ENCODE measurements at regions not wholly inside any gene's neighbourhood (a gene's known extent, or its start where the extent isn't known, plus 50 kb on each side); places are given as distances from the start of the nearest gene placed in this dataset.

GRCh38 chr4:155610143-155610542 is 56.5 kb upstream of the GUCY1A1 start:
- no peak overlapping the region for H3K4me3 Mint-ChIP-seq (ENCODE audit: low read depth)
- H3K9me3 Mint-ChIP-seq (ENCODE audit: low read depth), result no peaks in the 10 kb centered on the region
- no peaks in the 10 kb centered on the region for H3K36me3 Mint-ChIP-seq (ENCODE audit: insufficient read depth)
- TF ChIP-seq CTCF (IDR thresholded peaks at IDR 0.05; ENCODE audit: unreplicated experiment), result no peak
- H3K27me3 Mint-ChIP-seq, result no peaks in the 10 kb centered on the region
- no peak overlapping the region for H3K27ac Mint-ChIP-seq
- H3K4me1 Mint-ChIP-seq (ENCODE audit: low read depth), result peaks cover 3% of the 10 kb centered on the region
- DNase-seq (ENCODE audit: low spot score, unreplicated experiment), result no peak

- DNase-seq (ENCODE audit: low spot score, unreplicated experiment), result no peak
- TF ChIP-seq CTCF (IDR thresholded peaks at IDR 0.05; ENCODE audit: unreplicated experiment), result no peak
- Mint-ChIP-seq H3K9me3 (ENCODE audit: low read depth) (no peaks in the 10 kb centered on the region), H3K36me3 (ENCODE audit: insufficient read depth) (no peaks in the 10 kb centered on the region), H3K4me1 (ENCODE audit: low read depth) (no peaks in the 10 kb centered on the region), H3K27me3 (no peaks in the 10 kb centered on the region), H3K27ac (no peak overlapping the region), H3K4me3 (ENCODE audit: low read depth) (no peak overlapping the region)
Measured at GRCh38 chr4:155609455-155610059, 57.1 kb upstream of the GUCY1A1 start.

GRCh38 chr4:155608225-155608885 is 58.3 kb upstream of the GUCY1A1 start:
- peaks cover 1% of the 10 kb centered on the region for H3K4me1 Mint-ChIP-seq (ENCODE audit: low read depth)
- no peak for TF ChIP-seq CTCF (IDR thresholded peaks at IDR 0.05; ENCODE audit: unreplicated experiment)
- H3K27ac Mint-ChIP-seq, result no peak overlapping the region
- DNase-seq (ENCODE audit: low spot score, unreplicated experiment), result no peak
- H3K9me3 Mint-ChIP-seq (ENCODE audit: low read depth), result no peaks in the 10 kb centered on the region
- H3K27me3 Mint-ChIP-seq, result no peaks in the 10 kb centered on the region
- H3K4me3 Mint-ChIP-seq (ENCODE audit: low read depth), result no peak overlapping the region
- no peaks in the 10 kb centered on the region for H3K36me3 Mint-ChIP-seq (ENCODE audit: insufficient read depth)

- H3K9me3 Mint-ChIP-seq (ENCODE audit: low read depth), result no peaks in the 10 kb centered on the region
- H3K36me3 Mint-ChIP-seq (ENCODE audit: insufficient read depth), result no peaks in the 10 kb centered on the region
- DNase-seq (ENCODE audit: low spot score, unreplicated experiment), result no peak
- H3K27me3 Mint-ChIP-seq, result no peaks in the 10 kb centered on the region
- no peak for TF ChIP-seq CTCF (IDR thresholded peaks at IDR 0.05; ENCODE audit: unreplicated experiment)
- H3K4me1 Mint-ChIP-seq (ENCODE audit: low read depth), result peaks cover 7% of the 10 kb centered on the region
- no peak overlapping the region for H3K27ac Mint-ChIP-seq
- H3K4me3 Mint-ChIP-seq (ENCODE audit: low read depth), result no peak overlapping the region
Measured at GRCh38 chr4:155607481-155607880, 59.2 kb upstream of the GUCY1A1 start.

GRCh38 chr4:155604718-155605626 is 61.7 kb upstream of the GUCY1A1 start:
- TF ChIP-seq CTCF (IDR thresholded peaks at IDR 0.05; ENCODE audit: unreplicated experiment), result no peak
- no peak overlapping the region for H3K27ac Mint-ChIP-seq
- no peaks in the 10 kb centered on the region for H3K9me3 Mint-ChIP-seq (ENCODE audit: low read depth)
- DNase-seq (ENCODE audit: low spot score, unreplicated experiment), result no peak
- H3K4me3 Mint-ChIP-seq (ENCODE audit: low read depth), result no peak overlapping the region
- no peaks in the 10 kb centered on the region for H3K36me3 Mint-ChIP-seq (ENCODE audit: insufficient read depth)
- H3K4me1 Mint-ChIP-seq (ENCODE audit: low read depth), result peaks cover 11% of the 10 kb centered on the region
- H3K27me3 Mint-ChIP-seq, result no peaks in the 10 kb centered on the region
